Gastroesophageal sphincter (tissue), 3 donors: ENCODE measurements at regions not wholly inside any gene's neighbourhood (a gene's known extent, or its start where the extent isn't known, plus 50 kb on each side); places are given as distances from the start of the nearest gene placed in this dataset.

ENCODE experiments used
- CTCF ChIP-seq, 4 experiments: fragments of 200-600 bp in 2 of 4; fragments of 450-650 bp in 2 of 4; sonication (generic) in 1 of 4; IDR thresholded peaks; one replicate each; pipeline ENCODE4 v1.5.1; 2017 to 2019; ENCODE audit warnings: antibody characterized with exemption in 4 of 4, mild to moderate bottlenecking in 2 of 4, moderate library complexity in 2 of 4
- POLR2A ChIP-seq, 2 donors: fragments of 450-650 bp; IDR thresholded peaks; one replicate each; pipeline ENCODE4 v1.6.1; 2017; ENCODE audit warnings: antibody characterized with exemption in 2 of 2, mild to moderate bottlenecking in 2 of 2, moderate library complexity in 1 of 2

- TF ChIP-seq CTCF (IDR thresholded peaks at IDR 0.05) (no peak), POLR2A (IDR thresholded peaks at IDR 0.05) (no peak)
These were observed 108.1 kb downstream of the UCHL1 start for GRCh38 chr4:41364876-41365275.
